GM18519 (cell line): ENCODE measurements at regions not wholly inside any gene's neighbourhood (a gene's known extent, or its start where the extent isn't known, plus 50 kb on each side); places are given as distances from the start of the nearest gene placed in this dataset.

ENCODE experiments used
- ATAC-seq: cut with Tn5 transposase; IDR thresholded peaks from one replicate; pipeline ENCODE4 v1.9.1; 2021; ENCODE audit warnings: mild to moderate bottlenecking, moderate library complexity; ENCODE audit not compliant: unreplicated experiment, low FRiP score

GRCh38 chr7:38069052-38069451, 109.0 kb upstream of the STARD3NL start:
- no peak for ATAC-seq

DNA sequence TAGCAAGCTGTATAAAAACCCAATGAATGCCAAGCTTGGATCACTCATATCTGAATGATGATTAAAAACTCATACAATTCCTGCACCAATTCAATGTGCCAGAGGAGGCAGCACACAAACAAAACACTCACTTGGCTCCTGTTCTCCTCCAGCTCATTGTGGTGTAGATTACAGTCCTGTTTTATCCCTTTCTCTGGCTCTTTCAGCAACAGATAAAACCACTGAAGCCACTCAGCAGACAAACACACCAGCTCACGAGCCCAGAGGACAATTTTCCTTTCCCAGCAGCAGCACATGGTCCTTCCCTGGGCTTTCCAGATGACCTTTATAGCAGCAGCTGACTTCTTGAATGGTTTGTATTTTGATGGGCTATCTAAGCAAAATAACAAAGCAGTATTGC, 107.3 kb upstream of the STARD3NL start:
- ATAC-seq = no peak

GRCh38 chr7:38086857-38087256, 91.2 kb upstream of the STARD3NL start:
- no peak for ATAC-seq

- ATAC-seq = no peak
Measured at GRCh38 chr7:38102507-38102906, 75.5 kb upstream of the STARD3NL start.

- ATAC-seq = peak; percentile 50
Measured at GRCh38 chr7:38105874-38106483, 72.1 kb upstream of the STARD3NL start.

DNA sequence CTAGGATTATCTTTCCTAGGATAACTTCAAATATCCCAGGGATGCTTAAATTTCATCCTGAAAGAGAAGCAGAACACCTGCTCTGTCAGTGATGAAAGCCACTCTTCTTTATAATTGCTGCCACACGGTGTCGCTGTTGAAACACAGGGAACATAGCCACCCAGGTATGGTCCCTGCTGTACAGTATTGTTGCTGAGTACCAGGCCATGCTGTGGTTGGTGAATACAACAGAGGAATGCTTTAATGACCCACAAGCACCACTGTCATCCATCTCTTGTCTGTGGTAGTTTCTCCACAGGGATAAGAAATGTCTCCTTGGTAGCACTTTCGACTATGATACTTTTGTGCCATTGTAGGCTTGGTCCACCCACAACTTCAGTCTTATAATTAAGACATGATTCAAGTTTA, 70.6 kb upstream of the STARD3NL start:
- peak; percentile 75 for ATAC-seq

DNA sequence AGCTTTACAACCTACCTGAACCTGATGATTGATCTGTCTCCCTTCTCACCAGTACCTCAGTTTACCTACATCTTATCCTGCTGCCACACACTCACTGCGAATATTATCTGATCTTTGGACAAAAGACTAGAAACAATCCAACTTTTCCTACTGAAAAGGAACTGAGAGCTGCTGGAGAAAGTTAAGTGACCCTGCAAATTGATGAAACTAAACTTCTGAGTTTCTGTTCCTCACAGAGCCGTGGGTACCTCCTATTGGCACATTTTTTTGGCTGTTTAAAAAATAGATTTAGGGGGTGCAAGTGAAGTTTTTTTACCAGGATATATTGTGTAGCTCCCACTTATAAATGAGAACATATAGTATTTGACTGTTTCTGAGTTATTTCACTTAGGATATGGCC, 66.0 kb upstream of the STARD3NL start:
- ATAC-seq = no peak

DNA sequence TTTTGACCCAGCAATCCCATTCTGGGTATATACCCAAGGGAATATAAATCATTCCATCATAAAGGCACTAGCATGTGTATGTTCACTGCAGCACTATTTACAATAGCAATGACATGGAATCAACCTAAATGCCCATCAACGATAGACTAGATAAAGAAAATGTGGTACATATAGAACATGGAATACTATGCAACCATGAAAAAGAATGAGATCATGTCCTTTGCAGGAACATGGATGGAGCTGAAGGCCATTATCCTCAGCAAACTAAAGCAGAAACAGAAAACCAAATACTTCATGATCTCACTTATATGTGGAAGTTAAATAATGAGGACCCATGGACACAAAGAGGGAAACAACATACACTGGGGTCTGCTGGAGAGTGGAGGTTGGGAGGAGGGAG, 58.0 kb upstream of the STARD3NL start:
- no peak for ATAC-seq

DNA sequence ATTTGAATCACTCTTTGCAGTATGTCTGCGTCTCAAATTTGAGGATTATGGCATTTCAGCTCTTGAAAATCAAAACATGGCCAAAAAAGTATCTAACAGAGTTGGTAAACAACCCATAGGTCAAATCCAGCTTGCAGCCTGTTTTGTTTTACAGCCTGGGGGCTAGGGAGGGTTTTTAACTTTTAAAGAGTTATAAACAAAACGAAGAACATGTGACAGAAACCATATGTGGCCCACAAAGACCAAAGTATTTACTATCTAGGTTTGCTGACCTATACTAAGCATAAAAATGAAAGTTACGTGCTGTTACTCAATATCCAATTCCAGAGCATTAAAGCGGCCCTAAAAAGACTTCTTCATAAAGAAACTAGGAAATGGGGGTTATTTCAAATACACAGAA, 55.5 kb upstream of the STARD3NL start:
- no peak for ATAC-seq

- ATAC-seq = no peak
Measured at GRCh38 chr7:38123494-38123893, 54.6 kb upstream of the STARD3NL start.

GRCh38 chr7:38127216-38128207, 50.5 kb upstream of the STARD3NL start:
- ATAC-seq = no peak
